ENCODE measurements at regions not wholly inside any gene's neighbourhood (a gene's known extent, or its start where the extent isn't known, plus 50 kb on each side); places are given as distances from the start of the nearest gene placed in this dataset.

DNA sequence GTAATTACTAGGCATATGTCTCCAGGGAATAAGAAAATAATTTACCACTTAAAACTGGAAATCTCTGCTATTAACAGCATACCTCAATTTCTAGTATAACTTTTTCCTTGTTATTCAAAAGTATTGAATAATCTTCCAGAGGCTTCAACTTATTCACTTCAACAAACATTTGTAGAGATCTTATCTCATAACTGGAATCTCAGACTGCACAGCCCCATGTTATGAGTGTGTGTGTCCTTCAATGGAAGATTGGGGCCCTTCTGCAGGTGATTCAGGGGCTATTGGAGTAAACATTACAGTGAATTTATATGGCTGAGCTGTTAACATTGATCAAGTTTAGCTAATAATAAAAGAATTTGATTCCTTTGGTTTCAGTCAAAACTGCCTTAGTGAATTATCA is 946.1 kb downstream of the TTLL7 start:
- no peak for TF ChIP-seq CTCF (IDR thresholded peaks at IDR 0.05)
- no peak for TF ChIP-seq JUN (CRISPR knock-in tag; IDR thresholded peaks at IDR 0.05)
- no peak for TF ChIP-seq CREM (CRISPR knock-in tag; IDR thresholded peaks at IDR 0.05)
